ENCODE measurements at regions not wholly inside any gene's neighbourhood (a gene's known extent, or its start where the extent isn't known, plus 50 kb on each side); places are given as distances from the start of the nearest gene placed in this dataset.

- TF ChIP-seq CTCF (IDR thresholded peaks at IDR 0.05), result no peak
- TF ChIP-seq POLR2A (IDR thresholded peaks at IDR 0.05), result no peak
- no peak for TF ChIP-seq EP300 (IDR thresholded peaks at IDR 0.05; ENCODE audit: low read depth)
Measured at GRCh38 chr6:103396768-103397167, 1463.0 kb downstream of the HACE1 start.
